ENCODE measurements at regions not wholly inside any gene's neighbourhood (a gene's known extent, or its start where the extent isn't known, plus 50 kb on each side); places are given as distances from the start of the nearest gene placed in this dataset.

DNA sequence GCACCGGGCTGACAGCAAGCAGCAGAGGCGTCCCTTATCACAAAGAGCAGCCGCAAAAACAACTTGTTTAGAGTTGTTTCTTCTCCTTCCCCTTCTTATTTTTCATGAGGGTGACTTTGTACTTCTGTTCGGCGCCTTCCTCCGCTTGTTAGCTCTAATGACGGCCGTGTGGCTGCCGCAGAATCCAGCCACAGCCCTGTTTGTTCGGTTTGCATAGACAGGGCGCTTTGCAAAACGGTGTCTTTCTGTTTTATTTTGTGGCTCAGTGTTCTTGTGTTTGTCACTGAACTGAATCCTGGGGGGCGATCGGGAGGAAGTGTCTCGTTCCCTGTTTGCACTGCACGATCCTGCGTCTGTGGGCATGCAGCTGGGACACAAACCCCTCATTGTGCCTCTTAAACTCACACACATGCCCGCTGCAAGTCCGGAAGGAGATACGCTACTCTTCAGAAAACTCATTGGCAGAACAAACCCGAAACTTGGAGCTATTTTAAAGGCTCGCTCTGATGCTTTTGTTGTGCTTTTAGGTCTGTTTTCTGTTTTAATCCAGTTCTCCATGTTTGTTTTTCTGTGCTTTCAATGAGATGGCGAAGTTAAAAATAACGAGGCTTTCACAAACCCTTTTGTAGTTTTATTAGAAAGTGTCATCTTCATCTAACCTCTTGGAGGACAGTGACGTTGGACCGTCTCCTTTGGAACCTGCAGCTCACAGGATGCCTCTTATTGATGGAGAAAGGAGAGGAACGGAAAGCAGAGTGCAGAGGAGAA lies 213.9 kb downstream of the IRX2 start:
- no peaks in the 10 kb centered on the region for H3K9me2 ChIP-seq (ENCODE audit: insufficient read depth)
- TF ChIP-seq, protein P1, sequence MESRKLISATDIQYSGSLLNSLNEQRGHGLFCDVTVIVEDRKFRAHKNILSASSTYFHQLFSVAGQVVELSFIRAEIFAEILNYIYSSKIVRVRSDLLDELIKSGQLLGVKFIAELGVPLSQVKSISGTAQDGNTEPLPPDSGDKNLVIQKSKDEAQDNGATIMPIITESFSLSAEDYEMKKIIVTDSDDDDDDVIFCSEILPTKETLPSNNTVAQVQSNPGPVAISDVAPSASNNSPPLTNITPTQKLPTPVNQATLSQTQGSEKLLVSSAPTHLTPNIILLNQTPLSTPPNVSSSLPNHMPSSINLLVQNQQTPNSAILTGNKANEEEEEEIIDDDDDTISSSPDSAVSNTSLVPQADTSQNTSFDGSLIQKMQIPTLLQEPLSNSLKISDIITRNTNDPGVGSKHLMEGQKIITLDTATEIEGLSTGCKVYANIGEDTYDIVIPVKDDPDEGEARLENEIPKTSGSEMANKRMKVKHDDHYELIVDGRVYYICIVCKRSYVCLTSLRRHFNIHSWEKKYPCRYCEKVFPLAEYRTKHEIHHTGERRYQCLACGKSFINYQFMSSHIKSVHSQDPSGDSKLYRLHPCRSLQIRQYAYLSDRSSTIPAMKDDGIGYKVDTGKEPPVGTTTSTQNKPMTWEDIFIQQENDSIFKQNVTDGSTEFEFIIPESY (IDR thresholded peaks at IDR 0.05; ENCODE audit: extremely low read depth, insufficient replicate concordance, low read length), result no peak
- no peak for TF ChIP-seq POLR2AphosphoS5 (IDR thresholded peaks at IDR 0.05; ENCODE audit: low read depth, low read length)
- TF ChIP-seq SP1 (IDR thresholded peaks at IDR 0.05; ENCODE audit: low read depth), result no peak
- TF ChIP-seq, protein P2, sequence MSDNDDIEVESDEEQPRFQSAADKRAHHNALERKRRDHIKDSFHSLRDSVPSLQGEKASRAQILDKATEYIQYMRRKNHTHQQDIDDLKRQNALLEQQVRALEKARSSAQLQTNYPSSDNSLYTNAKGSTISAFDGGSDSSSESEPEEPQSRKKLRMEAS (IDR thresholded peaks at IDR 0.05), result no peak
- no peak for TF ChIP-seq EZH2phosphoT487 (IDR thresholded peaks at IDR 0.05; ENCODE audit: borderline replicate concordance)
- TF ChIP-seq, protein P3, sequence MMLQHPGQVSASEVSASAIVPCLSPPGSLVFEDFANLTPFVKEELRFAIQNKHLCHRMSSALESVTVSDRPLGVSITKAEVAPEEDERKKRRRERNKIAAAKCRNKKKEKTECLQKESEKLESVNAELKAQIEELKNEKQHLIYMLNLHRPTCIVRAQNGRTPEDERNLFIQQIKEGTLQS (IDR thresholded peaks at IDR 0.05), result no peak
- no peak for TF ChIP-seq FOSL1 (IDR thresholded peaks at IDR 0.05; ENCODE audit: low read depth)
- no peak for TF ChIP-seq ZFX (IDR thresholded peaks at IDR 0.05)
- no peak for TF ChIP-seq SRF (IDR thresholded peaks at IDR 0.05; ENCODE audit: low read depth)
- no peak for TF ChIP-seq ZNF274 (IDR thresholded peaks at IDR 0.05; ENCODE audit: low read depth, low read length)
- no peak for TF ChIP-seq POLR2A (IDR thresholded peaks at IDR 0.05; ENCODE audit: borderline replicate concordance, extremely low read depth, insufficient read depth, insufficient read length)
- TF ChIP-seq TCF7L2 (IDR thresholded peaks at IDR 0.05; ENCODE audit: borderline replicate concordance, extremely low read depth, insufficient read depth, insufficient read length), result no peak
- no peak for TF ChIP-seq ELF1 (IDR thresholded peaks at IDR 0.05; ENCODE audit: borderline replicate concordance, low read depth)
- H4K20me1 ChIP-seq (ENCODE audit: insufficient read depth), result no peaks in the 10 kb centered on the region
- ChIA-PET POLR2A (no interaction called here), RAD21 (ENCODE audit: low non-redundant PET in 1 of 2, low total read pairs in 2 of 2, uncharacterized antibody in 2 of 2, unreplicated experiment in 2 of 2) (no interaction called here), CTCF (no interaction called here)
- H2AFZ ChIP-seq (ENCODE audit: low read depth, low read length, poor library complexity, severe bottlenecking), result no peak overlapping the region
- no peak overlapping the region for H3K9ac ChIP-seq (ENCODE audit: low read length)
- H3K9me3 ChIP-seq (ENCODE audit: control insufficient read depth in 1 of 2, insufficient read depth in 1 of 2, low read depth in 1 of 2, low read length in 2 of 2), result peaks cover 0 to 19% of the 10 kb centered on the region in 2 experiments; a peak in 2 of 4 replicates
- ATAC-seq (no peak), DNase-seq (ENCODE audit: low read depth, low spot score) (no peak)
- H3K4me2 ChIP-seq (ENCODE audit: low read length), result no peak overlapping the region
- no peaks in the 10 kb centered on the region for H3K79me2 ChIP-seq (ENCODE audit: insufficient read depth, low read length)
- no peak overlapping the region for H3K27ac ChIP-seq (ENCODE audit: low read depth, low read length)
- intact Hi-C loops (cut with micrococcal nuclease), result no loop called here
- no TSS peak for BruUV-seq (replicated peaks)
- no peaks in the 10 kb centered on the region for H3K4me1 ChIP-seq (ENCODE audit: control insufficient read depth in 1 of 2, insufficient read depth in 2 of 2, low read length in 2 of 2)
- no peak overlapping the region for H3K4me3 ChIP-seq (replicated peaks in 1 of 2; ENCODE audit: low read depth in 1 of 2, low read length in 2 of 2)
- no peaks in the 10 kb centered on the region for H3K27me3 ChIP-seq (ENCODE audit: insufficient read depth, low read length)
- no peaks in the 10 kb centered on the region for H3K36me3 ChIP-seq (ENCODE audit: control insufficient read depth in 1 of 2, insufficient read depth in 2 of 2, low read length in 2 of 2)

Data from HCT116 (cell line).